ENCODE measurements at regions not wholly inside any gene's neighbourhood (a gene's known extent, or its start where the extent isn't known, plus 50 kb on each side); places are given as distances from the start of the nearest gene placed in this dataset.
A peak's percentile ranks its signal among the peaks of the same experiment; 100 is the strongest.

GRCh38 chr11:113623114-113623513 is 83.0 kb downstream of the TMPRSS5 start:
- DNase-seq (ENCODE audit: low read depth) = no peak
- no peak for TF ChIP-seq CTCF (conservative IDR thresholded peaks at IDR 0.05; ENCODE audit: low read length)

DNA sequence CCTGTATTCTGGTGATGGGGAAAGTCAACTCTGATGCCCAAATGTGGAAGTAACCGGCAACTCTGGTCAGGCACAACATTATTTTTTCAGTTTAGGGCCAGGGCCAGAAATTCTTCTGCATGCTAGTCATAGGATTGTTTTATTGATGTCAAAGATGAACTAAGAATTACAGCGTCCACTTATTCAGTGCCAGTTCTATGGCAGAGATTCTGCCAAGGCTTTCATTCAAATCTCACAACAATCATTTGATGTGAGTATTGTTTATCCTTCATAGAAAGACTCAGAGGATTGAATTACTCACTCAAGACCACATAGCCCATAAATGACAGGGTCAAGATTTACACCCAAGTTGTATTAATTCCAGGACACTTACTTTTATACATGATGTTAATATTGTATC is 87.7 kb downstream of the TMPRSS5 start:
- no peak overlapping the region for H3K4me3 ChIP-seq (ENCODE audit: low read length)
- no peak for TF ChIP-seq CTCF (conservative IDR thresholded peaks at IDR 0.05; ENCODE audit: low read length)
- DNase-seq (ENCODE audit: low read depth) = peak; percentile 54

More at GRCh38 chr11:113623114-113623513, 83.0 kb downstream of the TMPRSS5 start:
- H3K4me3 ChIP-seq (ENCODE audit: low read length) = no peak overlapping the region

- no peak overlapping the region for H3K4me3 ChIP-seq (ENCODE audit: low read length)
- peak; percentile 51 for DNase-seq (ENCODE audit: low read depth)
- no peak for TF ChIP-seq CTCF (conservative IDR thresholded peaks at IDR 0.05; ENCODE audit: low read length)
These were observed 90.3 kb downstream of the TMPRSS5 start for GRCh38 chr11:113615773-113616172.

DNA sequence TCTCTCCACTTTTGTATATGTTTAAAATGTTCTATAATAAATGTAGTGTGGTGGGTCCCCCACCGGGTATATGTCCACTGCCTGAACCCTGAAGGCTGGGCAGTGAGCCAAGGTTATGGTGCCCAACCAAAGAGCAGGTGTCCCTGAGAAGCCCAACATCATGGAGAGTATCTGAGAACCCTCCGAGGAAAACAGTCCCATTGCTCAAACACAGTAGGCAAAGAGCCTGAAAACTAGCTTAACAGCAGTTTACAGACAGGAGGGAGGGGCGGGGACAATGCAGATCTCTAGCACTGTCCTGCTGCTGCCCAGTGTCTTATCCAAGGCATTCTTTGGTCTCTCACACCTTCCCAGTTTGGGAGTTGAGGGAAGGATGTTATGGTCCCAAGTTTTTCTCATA is 91.0 kb downstream of the TMPRSS5 start:
- TF ChIP-seq CTCF (conservative IDR thresholded peaks at IDR 0.05; ENCODE audit: low read length) = no peak
- DNase-seq (ENCODE audit: low read depth) = no peak
- no peak overlapping the region for H3K4me3 ChIP-seq (ENCODE audit: low read length)

DNA sequence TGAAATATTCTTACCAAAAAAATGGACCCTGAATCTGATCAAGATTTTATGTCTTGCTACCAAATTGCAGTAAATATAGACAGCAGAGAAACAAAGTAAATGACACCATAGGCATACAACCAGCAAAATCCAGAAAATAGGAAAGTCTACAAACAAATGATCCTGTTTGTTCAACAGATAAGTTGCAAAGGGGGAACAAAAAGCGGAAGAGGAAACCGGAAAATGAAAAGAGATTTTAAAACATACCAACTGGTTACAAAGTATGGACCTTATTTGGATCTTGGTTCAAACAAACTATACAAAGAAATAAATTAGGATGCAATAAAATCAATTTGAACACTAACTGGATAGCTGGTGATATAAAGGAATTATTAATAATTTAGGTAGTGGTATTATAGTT is 92.0 kb downstream of the TMPRSS5 start:
- DNase-seq (ENCODE audit: low read depth) = no peak
- H3K4me3 ChIP-seq (ENCODE audit: low read length) = no peak overlapping the region
- no peak for TF ChIP-seq CTCF (conservative IDR thresholded peaks at IDR 0.05; ENCODE audit: low read length)

DNA sequence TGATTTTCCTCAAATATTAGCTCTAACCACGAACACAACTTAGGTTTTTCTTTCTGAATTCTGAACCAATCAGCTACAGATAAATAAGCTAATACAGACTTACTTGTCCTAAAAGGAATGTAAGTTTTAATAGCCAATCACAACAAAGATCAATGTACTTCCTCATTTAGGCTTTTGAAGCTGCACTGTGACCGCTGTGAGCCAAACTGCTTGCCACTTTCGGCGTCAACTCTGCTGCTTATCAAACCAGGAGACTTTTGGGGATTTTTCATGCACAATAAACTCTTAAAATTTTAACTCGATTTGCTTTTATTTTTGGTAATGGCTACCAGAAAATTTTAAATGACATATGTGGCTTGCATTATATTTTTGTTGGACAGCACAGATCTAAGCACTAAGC is 92.5 kb downstream of the TMPRSS5 start:
- no peak overlapping the region for H3K4me3 ChIP-seq (ENCODE audit: low read length)
- DNase-seq (ENCODE audit: low read depth) = no peak
- TF ChIP-seq CTCF (conservative IDR thresholded peaks at IDR 0.05; ENCODE audit: low read length) = no peak

DNA sequence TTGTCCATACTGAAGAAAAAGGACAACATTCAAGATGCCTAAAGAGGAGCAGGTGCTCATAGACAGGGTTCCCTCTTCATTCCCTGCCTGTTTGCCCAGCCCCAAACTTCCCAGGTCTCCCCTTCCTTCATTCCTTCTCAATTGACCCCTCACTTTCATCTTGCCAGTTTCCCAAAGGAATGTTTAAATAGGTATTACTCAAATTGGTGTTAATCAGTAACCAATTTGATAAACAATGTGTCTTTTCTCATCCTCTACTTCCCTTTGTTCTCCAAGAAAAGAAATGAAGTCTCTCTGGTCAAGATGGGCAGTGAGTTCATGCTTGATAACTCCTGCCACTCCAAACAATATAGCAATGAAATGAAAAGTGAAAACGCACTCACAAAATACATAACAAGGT is 101.9 kb downstream of the TMPRSS5 start:
- no peak overlapping the region for H3K4me3 ChIP-seq (ENCODE audit: low read length)
- no peak for DNase-seq (ENCODE audit: low read depth)
- TF ChIP-seq CTCF (conservative IDR thresholded peaks at IDR 0.05; ENCODE audit: low read length) = no peak

All from AG10803 (cell line).